Gastrocnemius medialis (tissue), 4 donors: ENCODE measurements at regions not wholly inside any gene's neighbourhood (a gene's known extent, or its start where the extent isn't known, plus 50 kb on each side); places are given as distances from the start of the nearest gene placed in this dataset.

Source experiments
- CTCF ChIP-seq, 5 experiments: fragments of 450-650 bp in 3 of 5; fragments of 200-600 bp in 2 of 5; sonication (generic) in 2 of 5; IDR thresholded peaks in 4 of 5; conservative IDR thresholded peaks in 1 of 5; 1 replicate in 4 of 5; 2 replicates in 1 of 5; pipeline ENCODE4 v1.5.1; 2016 to 2019; ENCODE audit warnings: antibody characterized with exemption in 5 of 5, mild to moderate bottlenecking in 3 of 5, moderate library complexity in 3 of 5
- POLR2A ChIP-seq, 2 donors: fragments of 450-650 bp; IDR thresholded peaks; one replicate each; pipeline ENCODE4 v1.6.1; 2017; ENCODE audit warnings: antibody characterized with exemption in 2 of 2, mild to moderate bottlenecking in 2 of 2, moderate library complexity in 2 of 2

GRCh38 chr11:131002145-131002544 is 85.9 kb upstream of the SNX19 start:
- no peak for TF ChIP-seq CTCF (IDR thresholded peaks at IDR 0.05 in 4 of 5, conservative IDR thresholded peaks at IDR 0.05 in 1 of 5)
- no peak for TF ChIP-seq POLR2A (IDR thresholded peaks at IDR 0.05)
